Breast epithelium (tissue), 3 donors: ENCODE measurements at regions not wholly inside any gene's neighbourhood (a gene's known extent, or its start where the extent isn't known, plus 50 kb on each side); places are given as distances from the start of the nearest gene placed in this dataset.

ENCODE experiments used
- POLR2A ChIP-seq: fragments of 450-650 bp; IDR thresholded peaks from one replicate; pipeline ENCODE4 v1.6.1; 2016; ENCODE audit warnings: antibody characterized with exemption, mild to moderate bottlenecking, moderate library complexity
- TF ChIP-seq, protein P1 (sequence below), 3 donors: fragments of 450-650 bp; IDR thresholded peaks; one replicate each; pipeline ENCODE4 v1.5.1; 2016 to 2017; ENCODE audit warnings: antibody characterized with exemption in 3 of 3, mild to moderate bottlenecking in 3 of 3, moderate library complexity in 3 of 3

DNA sequence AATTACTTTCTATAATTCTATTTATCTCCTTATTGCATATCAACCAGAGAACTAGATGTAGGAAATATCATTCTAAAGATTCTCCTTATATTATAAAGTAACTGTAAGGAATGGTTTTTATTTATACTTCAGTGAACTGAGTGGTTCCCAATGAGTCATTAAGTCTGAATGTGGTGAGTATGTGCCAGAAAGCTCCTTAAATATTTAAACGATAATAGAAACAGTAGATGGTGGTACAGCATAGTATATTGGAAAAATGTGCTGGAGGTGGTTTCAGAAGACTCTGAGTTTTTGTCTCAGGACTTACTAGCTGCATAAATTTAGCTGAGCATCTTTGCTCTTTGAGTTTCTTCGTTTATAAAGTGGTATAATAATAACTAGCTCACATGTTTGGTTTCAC lies 653.5 kb downstream of the FAM181B start:
- TF ChIP-seq, protein P1, sequence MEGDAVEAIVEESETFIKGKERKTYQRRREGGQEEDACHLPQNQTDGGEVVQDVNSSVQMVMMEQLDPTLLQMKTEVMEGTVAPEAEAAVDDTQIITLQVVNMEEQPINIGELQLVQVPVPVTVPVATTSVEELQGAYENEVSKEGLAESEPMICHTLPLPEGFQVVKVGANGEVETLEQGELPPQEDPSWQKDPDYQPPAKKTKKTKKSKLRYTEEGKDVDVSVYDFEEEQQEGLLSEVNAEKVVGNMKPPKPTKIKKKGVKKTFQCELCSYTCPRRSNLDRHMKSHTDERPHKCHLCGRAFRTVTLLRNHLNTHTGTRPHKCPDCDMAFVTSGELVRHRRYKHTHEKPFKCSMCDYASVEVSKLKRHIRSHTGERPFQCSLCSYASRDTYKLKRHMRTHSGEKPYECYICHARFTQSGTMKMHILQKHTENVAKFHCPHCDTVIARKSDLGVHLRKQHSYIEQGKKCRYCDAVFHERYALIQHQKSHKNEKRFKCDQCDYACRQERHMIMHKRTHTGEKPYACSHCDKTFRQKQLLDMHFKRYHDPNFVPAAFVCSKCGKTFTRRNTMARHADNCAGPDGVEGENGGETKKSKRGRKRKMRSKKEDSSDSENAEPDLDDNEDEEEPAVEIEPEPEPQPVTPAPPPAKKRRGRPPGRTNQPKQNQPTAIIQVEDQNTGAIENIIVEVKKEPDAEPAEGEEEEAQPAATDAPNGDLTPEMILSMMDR (IDR thresholded peaks at IDR 0.05) = no peak
- TF ChIP-seq POLR2A = no peak
